ENCODE measurements at regions not wholly inside any gene's neighbourhood (a gene's known extent, or its start where the extent isn't known, plus 50 kb on each side); places are given as distances from the start of the nearest gene placed in this dataset.
A peak's percentile ranks its signal among the peaks of the same experiment; 100 is the strongest.
"Not testable (repeated sequence)": the region's sequence is repeated elsewhere in the genome, so short reads cannot be mapped to it uniquely, and the experiment has no call there.

DNA sequence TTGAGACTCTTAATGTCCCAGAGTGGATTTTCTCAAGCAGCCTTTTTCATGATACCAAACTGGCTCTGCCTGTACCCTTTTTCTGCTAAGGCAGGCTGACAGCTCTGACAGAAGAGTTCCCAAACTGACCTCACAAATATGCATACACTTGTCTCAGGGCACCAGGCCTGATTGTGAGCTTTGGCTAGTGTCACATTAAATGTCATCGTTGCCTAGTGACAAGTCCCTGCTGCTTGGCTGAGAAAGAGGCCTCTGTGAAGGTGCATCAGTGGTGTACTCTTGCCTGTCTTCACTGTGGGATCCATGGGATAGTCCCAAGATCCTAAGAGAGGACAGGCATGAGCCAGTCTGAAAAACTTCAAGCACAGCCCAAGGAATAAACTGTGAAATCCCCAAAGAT is 68.8 kb downstream of the RBMY1J start:
- ATAC-seq: not testable (repeated sequence)

DNA sequence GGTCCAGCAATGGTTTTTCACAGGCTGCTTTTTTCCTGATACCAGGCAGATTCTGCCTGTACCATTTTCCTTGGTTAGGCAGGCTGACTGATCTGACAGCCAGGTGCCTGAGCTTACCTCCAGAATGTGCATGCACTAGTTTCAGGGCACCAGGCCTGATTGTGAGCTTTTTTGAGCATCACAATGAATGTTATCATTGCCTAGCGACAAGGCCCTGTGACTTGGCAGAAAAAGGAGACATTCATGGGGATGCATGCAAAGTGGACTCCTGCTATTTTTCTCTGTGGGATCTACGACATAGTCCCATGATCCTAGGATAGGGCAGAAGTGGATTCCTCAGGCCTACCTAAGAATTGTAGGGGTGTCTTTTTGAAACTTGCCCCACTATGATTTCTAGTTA is 74.6 kb downstream of the RBMY1J start:
- ATAC-seq: not testable (repeated sequence)

DNA sequence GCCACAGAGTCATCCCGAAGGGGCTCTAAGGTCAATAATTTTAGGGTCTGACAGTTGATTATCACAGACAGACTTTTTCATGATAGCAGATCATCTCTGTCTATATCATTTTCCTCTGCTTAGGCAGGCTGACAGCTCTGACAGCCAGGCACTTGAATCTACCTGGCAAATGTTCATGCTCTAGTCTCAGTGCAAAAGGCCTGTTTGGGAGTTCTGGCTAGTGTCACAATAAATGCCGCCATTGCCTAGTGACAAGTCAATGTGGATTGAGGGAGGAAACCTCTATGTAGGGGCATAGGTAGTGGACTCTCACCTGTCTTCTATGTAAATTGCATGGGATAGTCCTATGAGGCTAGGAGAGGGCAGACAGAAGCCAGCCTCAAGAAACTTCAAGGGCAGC is 81.3 kb downstream of the RBMY1J start:
- ATAC-seq: not testable (repeated sequence)

DNA sequence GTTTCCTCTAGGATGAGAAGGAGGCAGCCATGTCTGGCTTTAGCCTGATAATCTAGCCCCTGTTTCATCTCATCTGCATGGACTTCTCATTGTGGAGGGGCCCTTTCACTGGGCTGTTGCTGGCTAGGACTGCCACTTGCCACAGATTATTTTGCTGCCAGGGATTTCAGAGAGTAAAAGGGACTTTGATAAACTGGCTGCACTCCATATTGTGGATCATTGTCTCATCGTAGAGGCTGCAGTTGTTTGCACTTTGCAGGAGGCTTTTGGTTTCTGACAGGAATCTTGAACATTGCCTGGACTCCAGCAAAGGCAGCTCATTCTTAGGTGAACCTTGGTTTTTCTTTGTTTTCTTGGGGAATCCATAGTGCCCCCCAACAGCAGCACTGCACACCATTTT is 85.5 kb downstream of the RBMY1J start:
- not testable (repeated sequence) for ATAC-seq

DNA sequence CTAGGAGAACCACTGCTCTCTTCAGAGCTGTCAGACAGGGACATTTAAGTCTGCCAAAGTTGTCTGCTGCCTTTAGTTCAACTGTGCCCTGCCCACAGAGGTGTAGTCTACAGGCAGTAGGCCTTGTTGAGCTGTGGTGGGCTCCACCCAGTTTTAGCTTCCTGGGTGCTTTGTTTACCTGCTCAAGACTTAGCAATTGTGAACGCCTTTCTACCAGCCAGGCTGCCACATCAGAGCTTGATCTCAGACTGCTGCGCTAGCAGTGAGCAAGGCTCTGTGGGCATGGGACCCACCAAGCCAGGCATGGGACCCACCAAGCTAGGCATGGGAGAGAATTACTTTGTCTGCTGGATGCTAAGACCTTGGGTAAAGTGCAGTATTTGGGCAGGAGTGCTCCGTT is 96.5 kb downstream of the RBMY1J start:
- ATAC-seq: not testable (repeated sequence)

DNA sequence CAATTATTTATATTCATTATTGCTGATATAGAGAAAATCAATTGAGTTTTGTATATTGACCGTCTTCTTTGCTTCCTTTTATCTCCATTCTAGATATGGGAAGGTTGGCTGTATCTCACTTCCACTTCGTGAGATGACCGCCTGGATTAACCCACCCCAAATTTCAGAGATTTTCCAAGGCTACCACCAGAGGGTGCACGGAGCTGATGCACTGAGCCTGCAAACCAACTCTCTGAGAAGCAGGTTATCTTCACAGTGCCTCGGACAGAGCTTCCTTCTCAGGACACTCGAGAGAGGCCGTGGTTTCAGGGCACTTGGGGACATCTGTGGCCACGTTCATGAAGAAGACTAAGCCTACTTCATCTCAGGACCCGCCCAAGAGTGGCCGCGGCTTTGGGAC is 110.5 kb downstream of the RBMY1J start:
- not testable (repeated sequence) for ATAC-seq

DNA sequence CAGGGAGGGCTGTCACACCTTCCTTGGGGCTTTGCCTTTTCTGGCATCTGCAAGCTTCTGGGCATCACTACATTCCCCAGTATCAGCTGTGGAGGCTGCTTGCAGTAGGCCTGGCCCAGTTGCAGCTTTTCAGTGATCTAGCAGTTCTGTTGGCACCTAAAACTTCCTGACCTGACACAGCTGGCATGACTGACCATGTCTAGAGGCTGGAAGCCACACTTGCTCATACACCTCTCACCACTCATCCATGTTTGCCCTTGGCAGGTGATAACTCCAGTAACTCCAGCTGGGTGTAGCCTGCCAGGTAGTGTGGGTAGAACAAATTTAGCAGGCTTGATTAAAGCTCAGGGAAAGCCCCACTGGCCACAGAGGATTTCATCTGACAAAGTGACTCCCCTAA is 122.6 kb downstream of the RBMY1J start:
- ATAC-seq: not testable (repeated sequence)

DNA sequence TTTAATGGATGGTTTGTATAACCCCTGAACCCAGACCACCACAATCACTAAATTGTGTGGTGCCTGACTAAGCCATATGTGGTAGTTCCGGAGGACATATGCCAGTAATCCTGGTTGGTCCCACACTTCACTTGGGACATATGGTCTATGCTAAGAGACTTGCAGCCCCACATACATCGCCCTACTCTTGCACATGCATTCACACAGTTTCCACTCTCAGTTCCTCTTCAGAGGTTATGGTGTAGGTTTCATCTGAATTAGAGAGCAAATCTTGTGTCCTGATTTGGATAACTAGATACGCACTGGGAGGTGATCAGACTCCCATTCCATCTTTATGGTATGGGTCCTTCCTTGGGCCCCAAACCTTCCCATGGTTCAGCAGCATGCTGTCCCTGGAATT is 169.8 kb downstream of the RBMY1J start:
- not testable (repeated sequence) for ATAC-seq

DNA sequence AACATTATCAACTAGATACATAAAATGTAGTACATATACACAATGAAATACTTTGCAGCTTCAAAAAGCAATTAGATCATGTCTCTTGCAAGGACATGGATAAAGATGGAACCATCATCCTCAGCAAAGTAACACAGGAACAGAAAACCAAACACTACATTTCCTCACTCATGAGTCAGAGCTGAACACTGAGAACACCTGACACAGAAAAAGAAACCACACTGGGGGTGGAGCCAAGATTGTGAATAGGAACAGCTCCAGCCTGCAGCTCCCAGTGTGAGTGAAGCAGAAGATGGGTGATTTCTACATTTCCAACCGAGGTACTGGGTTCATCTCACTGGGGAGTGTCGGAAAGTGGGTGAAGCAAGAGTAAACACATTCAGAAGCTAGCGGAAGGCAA is 195.6 kb downstream of the RBMY1J start:
- peak in 1 of 2 donors; percentile 59 for ATAC-seq

DNA sequence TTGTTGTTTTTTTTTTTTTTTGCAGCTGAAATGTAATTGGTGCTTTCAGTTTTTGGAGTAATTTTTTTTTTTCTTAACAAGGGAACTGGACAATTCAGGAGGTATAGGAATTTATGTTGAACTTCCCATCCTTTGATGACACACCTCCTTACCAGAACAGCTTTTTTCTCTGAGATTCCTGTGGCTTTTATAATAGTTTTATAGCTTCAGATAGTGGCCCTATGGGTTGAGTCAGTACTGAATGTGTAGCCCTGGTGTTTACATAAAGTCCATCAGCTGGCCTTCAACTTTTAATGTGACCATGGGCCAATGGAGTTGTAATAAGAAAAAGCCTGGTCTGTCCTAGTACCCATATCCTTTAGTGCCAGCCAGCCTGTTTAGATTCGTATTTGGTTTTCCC is 201.8 kb downstream of the RBMY1J start:
- ATAC-seq: not testable (repeated sequence)

DNA sequence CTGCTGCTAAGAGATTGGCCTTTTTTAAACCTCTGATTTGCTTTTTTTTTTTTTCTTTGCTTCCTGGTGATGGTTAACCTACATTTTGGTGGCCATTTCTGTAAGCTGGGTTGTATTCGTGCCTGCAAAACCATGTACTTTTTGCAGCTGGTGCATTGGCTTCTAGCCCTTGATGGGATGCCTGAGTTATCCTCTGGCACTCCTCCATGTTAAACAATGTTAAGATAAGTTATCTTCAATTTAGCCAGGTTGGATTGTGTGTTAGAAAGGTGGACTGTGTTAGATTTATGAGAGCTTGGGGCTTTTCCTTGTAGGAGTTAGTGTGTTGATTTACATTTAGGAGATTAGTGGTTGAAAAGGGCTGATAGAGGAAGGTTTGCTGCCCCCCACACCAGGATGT is 202.4 kb downstream of the RBMY1J start:
- ATAC-seq: not testable (repeated sequence)

DNA sequence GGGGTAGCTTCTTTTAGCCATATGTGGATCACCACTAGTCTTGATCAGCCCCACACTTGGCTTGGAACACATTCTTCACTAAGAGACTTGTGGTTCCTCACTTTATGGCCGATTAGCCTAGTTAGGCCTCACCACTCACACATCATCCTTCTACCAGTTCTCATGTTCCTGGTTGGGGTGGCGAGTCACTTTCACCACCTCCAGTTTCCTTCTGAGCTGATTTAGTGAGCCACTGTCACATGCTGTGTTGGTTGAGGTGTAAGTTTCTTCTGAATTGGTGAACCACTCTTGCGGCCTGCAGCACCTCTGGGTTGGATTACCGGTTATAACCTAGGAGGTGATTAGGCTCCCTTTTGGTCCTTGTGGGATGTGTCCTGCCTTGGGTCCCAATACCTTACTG is 203.7 kb downstream of the RBMY1J start:
- peak in 1 of 2 donors; percentile 53 for ATAC-seq

DNA sequence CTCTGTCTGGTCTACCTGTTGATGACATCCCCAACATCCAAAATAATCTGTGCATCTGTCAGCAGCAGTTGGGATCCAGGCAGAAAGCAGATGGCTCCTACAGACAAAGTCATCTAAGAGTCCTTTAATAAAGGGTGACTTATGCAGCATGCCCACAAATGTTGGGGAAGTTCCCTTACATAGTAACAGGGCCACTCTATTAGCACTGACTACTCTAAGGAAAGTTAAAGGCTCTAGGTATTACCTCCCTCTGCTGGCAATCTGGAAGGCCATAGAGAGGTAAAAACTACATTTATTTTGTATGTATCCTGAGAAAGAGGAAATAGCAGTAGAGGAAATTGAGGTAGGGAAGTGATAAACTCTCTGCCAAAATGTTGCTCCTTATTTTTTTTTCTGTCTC is 209.6 kb downstream of the RBMY1J start:
- not testable (repeated sequence) for ATAC-seq

Data from activated CD4-positive, CD25-positive, alpha-beta regulatory T cell treated with anti-CD3 and anti-CD28 coated beads, Interleukin-2, amount 50 U/mL, for 24 hours (primary cell).